GM12865 (cell line): ENCODE measurements at regions not wholly inside any gene's neighbourhood (a gene's known extent, or its start where the extent isn't known, plus 50 kb on each side); places are given as distances from the start of the nearest gene placed in this dataset.

Experiments used
- DNase-seq: peaks from one replicate; pipeline ENCODE4 v3.0.0; 2010; ENCODE audit warnings: low read depth
- H3K4me3 ChIP-seq: 2 replicates; pipeline ENCODE4 v1.5.1; 2011; ENCODE audit warnings: mild to moderate bottlenecking, low read depth, low read length, control low read depth
- CTCF ChIP-seq: IDR thresholded peaks from 2 replicates; pipeline ENCODE4 v1.5.1; 2011; ENCODE audit warnings: low read length, control low read depth, low read depth, inconsistent platforms; ENCODE audit not compliant: insufficient read depth; ENCODE audit errors: missing control alignments

DNA sequence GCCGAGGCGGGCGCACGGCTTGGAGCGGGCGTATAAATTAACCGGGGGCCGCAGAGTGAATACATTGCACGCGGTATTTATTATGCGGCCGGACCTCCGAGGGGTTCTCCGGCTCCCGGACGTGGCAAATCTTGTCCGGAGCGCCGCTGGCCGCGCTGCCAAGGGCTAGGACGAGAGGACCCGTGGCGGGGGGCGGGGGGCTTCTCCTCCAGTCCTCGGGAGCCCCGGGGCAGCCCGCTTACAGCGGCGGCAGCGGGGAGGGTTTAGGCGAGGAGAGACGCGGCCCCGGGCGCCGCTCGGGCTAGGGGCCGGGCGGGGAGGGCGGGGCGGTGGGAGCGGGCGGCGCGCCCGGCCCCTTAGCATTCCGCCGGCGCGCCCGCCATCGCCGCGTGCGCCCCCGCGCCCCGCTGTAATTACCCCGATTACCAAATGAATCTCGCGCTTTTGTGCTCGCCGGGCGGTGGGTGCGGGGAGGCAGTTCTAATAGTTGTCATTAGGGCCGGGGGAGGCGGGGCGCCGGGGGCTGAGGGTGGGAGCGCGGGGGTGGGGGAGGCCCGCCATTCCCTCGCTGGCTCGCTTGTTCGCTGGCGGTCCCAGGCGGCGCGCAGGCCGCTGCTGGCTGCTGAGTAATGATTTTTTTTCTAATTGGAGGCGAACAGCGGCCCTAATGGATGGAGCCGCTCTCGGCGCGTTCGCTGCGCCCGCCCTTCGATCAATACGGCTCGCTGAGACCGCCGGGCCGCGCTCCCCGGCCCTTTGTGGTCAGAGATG is 276.6 kb downstream of the BCOR start:
- peak overlapping the region; percentile 29 for H3K4me3 ChIP-seq
- no peak for TF ChIP-seq CTCF
- DNase-seq = peak; percentile 9

- H3K4me3 ChIP-seq = no peak overlapping the region
- no peak for DNase-seq
- TF ChIP-seq CTCF = no peak
These were observed 276.1 kb downstream of the BCOR start for GRCh38 chrX:39821709-39822095.

- no peak for TF ChIP-seq CTCF
- DNase-seq = no peak
- no peak overlapping the region for H3K4me3 ChIP-seq
These were observed 275.5 kb downstream of the BCOR start for GRCh38 chrX:39822133-39822748.

DNA sequence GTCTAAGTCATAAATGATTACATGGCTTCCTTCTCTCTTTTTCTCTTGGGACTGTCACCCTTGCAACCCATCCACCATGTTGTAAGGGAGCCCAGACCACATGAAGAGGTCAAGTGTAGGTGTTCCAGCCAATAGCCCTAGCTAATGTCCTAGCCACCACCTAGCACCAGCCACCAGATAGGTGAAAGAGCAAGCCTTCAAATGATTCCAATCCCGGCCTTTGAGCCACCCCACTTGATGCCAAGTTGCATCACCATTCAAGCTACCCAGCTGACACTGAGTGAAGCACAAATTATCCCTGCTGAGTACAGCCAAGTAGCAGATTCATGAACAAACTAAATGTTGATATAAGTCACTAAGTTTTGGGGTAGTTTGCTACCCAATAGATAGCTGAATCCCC is 274.3 kb downstream of the BCOR start:
- H3K4me3 ChIP-seq = no peak overlapping the region
- no peak for TF ChIP-seq CTCF
- DNase-seq = no peak

- no peak for DNase-seq
- H3K4me3 ChIP-seq = no peak overlapping the region
- TF ChIP-seq CTCF = no peak
These were observed 273.9 kb downstream of the BCOR start for GRCh38 chrX:39823854-39824253.

GRCh38 chrX:39826813-39827543 is 270.8 kb downstream of the BCOR start:
- no peak overlapping the region for H3K4me3 ChIP-seq
- no peak for DNase-seq
- TF ChIP-seq CTCF = no peak
